ENCODE measurements at regions not wholly inside any gene's neighbourhood (a gene's known extent, or its start where the extent isn't known, plus 50 kb on each side); places are given as distances from the start of the nearest gene placed in this dataset.

GRCh38 chr10:131431978-131432690 lies 120.6 kb upstream of the TCERG1L start:
- Histone ChIP-seq H3K4me1 (ENCODE audit: insufficient read depth) (peaks cover 11% of the 10 kb centered on the region), H3K27ac (no peak overlapping the region), H3K36me3 (no peaks in the 10 kb centered on the region), H3K27me3 (no peaks in the 10 kb centered on the region), H3K9me3 (no peaks in the 10 kb centered on the region), H3K4me3 (no peak overlapping the region)
- WGBS, 3 donors = 88 to 89% (median 88%) methylated on average over 16 of the region's 16 CpGs
- TF ChIP-seq EP300 (IDR thresholded peaks at IDR 0.05) (no peak), CTCF (IDR thresholded peaks at IDR 0.05) (no peak), POLR2A (IDR thresholded peaks at IDR 0.05) (no peak)
- intact Hi-C loops (cut with DNase I) = no loop called here
- DNase-seq = no peak

GRCh38 chr10:131433568-131433967 lies 122.0 kb upstream of the TCERG1L start:
- TF ChIP-seq POLR2A (IDR thresholded peaks at IDR 0.05) (no peak), EP300 (IDR thresholded peaks at IDR 0.05) (no peak), CTCF (IDR thresholded peaks at IDR 0.05) (no peak)
- Histone ChIP-seq H3K4me1 (ENCODE audit: insufficient read depth) (peaks cover 11% of the 10 kb centered on the region), H3K36me3 (no peaks in the 10 kb centered on the region), H3K4me3 (no peak overlapping the region), H3K27ac (no peak overlapping the region), H3K9me3 (no peaks in the 10 kb centered on the region), H3K27me3 (no peaks in the 10 kb centered on the region)
- WGBS, 3 donors = 89 to 94% (median 94%) methylated on average over 8 of the region's 8 CpGs
- intact Hi-C loops (cut with DNase I) = no loop called here
- DNase-seq = no peak

- Histone ChIP-seq H3K9me3 (no peaks in the 10 kb centered on the region), H3K27me3 (no peaks in the 10 kb centered on the region), H3K27ac (no peak overlapping the region), H3K4me1 (ENCODE audit: insufficient read depth) (peaks cover 10% of the 10 kb centered on the region), H3K4me3 (no peak overlapping the region), H3K36me3 (no peaks in the 10 kb centered on the region)
- DNase-seq = no peak
- TF ChIP-seq POLR2A (IDR thresholded peaks at IDR 0.05) (no peak), CTCF (IDR thresholded peaks at IDR 0.05) (no peak), EP300 (IDR thresholded peaks at IDR 0.05) (no peak)
- intact Hi-C loops (cut with DNase I) = no loop called here
- 83 to 92% (median 91%) methylated on average over 9 of the region's 9 CpGs for WGBS, 3 donors
Measured at GRCh38 chr10:131435232-131435631, 123.7 kb upstream of the TCERG1L start.

- Histone ChIP-seq H3K27ac (peak overlapping the region in 1 of 2 donors; percentile 56), H3K9me3 (no peaks in the 10 kb centered on the region), H3K36me3 (no peaks in the 10 kb centered on the region), H3K4me3 (no peak overlapping the region), H3K4me1 (ENCODE audit: insufficient read depth) (peaks cover 10% of the 10 kb centered on the region), H3K27me3 (no peaks in the 10 kb centered on the region)
- TF ChIP-seq POLR2A (IDR thresholded peaks at IDR 0.05) = no peak
- TF ChIP-seq EP300 (IDR thresholded peaks at IDR 0.05) = no peak
- TF ChIP-seq CTCF (IDR thresholded peaks at IDR 0.05) = no peak
- intact Hi-C loops (cut with DNase I) = no loop called here
- WGBS, 3 donors = 63 to 67% (median 64%) methylated on average over 18 of the region's 18 CpGs
- no peak for DNase-seq
Measured at GRCh38 chr10:131435760-131436457, 124.4 kb upstream of the TCERG1L start.
